GM06990 (cell line): ENCODE measurements at regions not wholly inside any gene's neighbourhood (a gene's known extent, or its start where the extent isn't known, plus 50 kb on each side); places are given as distances from the start of the nearest gene placed in this dataset.

ENCODE experiments used
- DNase-seq: peaks from one replicate; pipeline ENCODE4 v3.0.0-alpha.2; 2011; ENCODE audit not compliant: insufficient read length; ENCODE audit errors: extremely low read depth
- H3K27me3 ChIP-seq: replicated peaks from 2 replicates; pipeline ENCODE4 v1.6.0; 2011; ENCODE audit warnings: low read length; ENCODE audit not compliant: control insufficient read depth, insufficient read depth
- H3K36me3 ChIP-seq: 2 replicates; pipeline ENCODE4 v1.5.1; 2011; ENCODE audit warnings: low read length; ENCODE audit not compliant: control insufficient read depth, insufficient read depth
- H3K4me3 ChIP-seq: replicated peaks from 2 replicates; pipeline ENCODE4 v1.5.1; 2011; ENCODE audit warnings: low read depth, mild to moderate bottlenecking, control low read depth, low read length
- CTCF ChIP-seq: IDR thresholded peaks from 2 replicates; pipeline ENCODE4 v1.5.1; 2011; ENCODE audit warnings: low read length, control low read depth, mild to moderate bottlenecking, inconsistent platforms; ENCODE audit not compliant: insufficient read depth, poor library complexity, severe bottlenecking

GRCh38 chr12:43008953-43009845 lies 419.7 kb upstream of the PRICKLE1 start:
- Histone ChIP-seq H3K27me3 (no peaks in the 10 kb centered on the region), H3K4me3 (no peak overlapping the region), H3K36me3 (no peaks in the 10 kb centered on the region)
- no peak for DNase-seq
- no peak for TF ChIP-seq CTCF

- H3K36me3 ChIP-seq, result no peaks in the 10 kb centered on the region
- DNase-seq, result no peak
- no peak for TF ChIP-seq CTCF
Measured at GRCh38 chr12:43004908-43005307, 415.4 kb upstream of the PRICKLE1 start.

GRCh38 chr12:43004141-43004540 lies 414.6 kb upstream of the PRICKLE1 start:
- Histone ChIP-seq H3K4me3 (no peak overlapping the region), H3K36me3 (no peaks in the 10 kb centered on the region), H3K27me3 (no peaks in the 10 kb centered on the region; the same call in 1 of the 2 replicates)
- no peak for TF ChIP-seq CTCF
- no peak for DNase-seq

More at GRCh38 chr12:43004908-43005307, 415.4 kb upstream of the PRICKLE1 start:
- H3K4me3 ChIP-seq, result no peak overlapping the region
- H3K27me3 ChIP-seq, result no peaks in the 10 kb centered on the region; the same call in 1 of the 2 replicates

- Histone ChIP-seq H3K4me3 (no peak overlapping the region), H3K36me3 (no peaks in the 10 kb centered on the region), H3K27me3 (no peaks in the 10 kb centered on the region; the same call in 1 of the 2 replicates)
- no peak for TF ChIP-seq CTCF
- no peak for DNase-seq
Measured at GRCh38 chr12:42996869-42997431, 407.4 kb upstream of the PRICKLE1 start.

GRCh38 chr12:42992826-42993225 lies 403.3 kb upstream of the PRICKLE1 start:
- DNase-seq, result no peak
- no peak overlapping the region for H3K4me3 ChIP-seq
- no peaks in the 10 kb centered on the region for H3K27me3 ChIP-seq
- no peak for TF ChIP-seq CTCF
- H3K36me3 ChIP-seq, result no peaks in the 10 kb centered on the region
